ENCODE measurements at regions not wholly inside any gene's neighbourhood (a gene's known extent, or its start where the extent isn't known, plus 50 kb on each side); places are given as distances from the start of the nearest gene placed in this dataset.

- DNase-seq (ENCODE audit: low spot score) = no peak
Observed at GRCh38 chr3:43950775-43951174, 260.0 kb downstream of the ABHD5 start.

GRCh38 chr3:43951813-43952212, 261.1 kb downstream of the ABHD5 start:
- no peak for DNase-seq (ENCODE audit: low spot score)

GRCh38 chr3:43953380-43953779, 262.6 kb downstream of the ABHD5 start:
- DNase-seq (ENCODE audit: low spot score) = no peak

- no peak for DNase-seq (ENCODE audit: low spot score)
Observed at GRCh38 chr3:43953814-43954692, 263.3 kb downstream of the ABHD5 start.

- DNase-seq (ENCODE audit: low spot score) = no peak
Observed at GRCh38 chr3:43956945-43957344, 266.2 kb downstream of the ABHD5 start.

GRCh38 chr3:43957553-43957952, 266.8 kb downstream of the ABHD5 start:
- no peak for DNase-seq (ENCODE audit: low spot score)

- no peak for DNase-seq (ENCODE audit: low spot score)
Observed at GRCh38 chr3:43958005-43958770, 267.4 kb downstream of the ABHD5 start.

- no peak for DNase-seq (ENCODE audit: low spot score)
Observed at GRCh38 chr3:43958973-43959372, 268.2 kb downstream of the ABHD5 start.

- no peak for DNase-seq (ENCODE audit: low spot score)
Observed at GRCh38 chr3:43959498-43960447, 269.0 kb downstream of the ABHD5 start.

GRCh38 chr3:43960448-43960840, 269.7 kb downstream of the ABHD5 start:
- no peak for DNase-seq (ENCODE audit: low spot score)

GRCh38 chr3:43962043-43962442, 271.3 kb downstream of the ABHD5 start:
- no peak for DNase-seq (ENCODE audit: low spot score)

- DNase-seq (ENCODE audit: low spot score) = no peak
Observed at GRCh38 chr3:43963208-43963607, 272.5 kb downstream of the ABHD5 start.

- DNase-seq (ENCODE audit: low spot score) = no peak
Observed at GRCh38 chr3:43964640-43965039, 273.9 kb downstream of the ABHD5 start.

- no peak for DNase-seq (ENCODE audit: low spot score)
Observed at GRCh38 chr3:43965656-43966055, 274.9 kb downstream of the ABHD5 start.

- DNase-seq (ENCODE audit: low spot score) = no peak
Observed at GRCh38 chr3:43966126-43966525, 275.4 kb downstream of the ABHD5 start.

GRCh38 chr3:43966530-43966929, 275.2 kb upstream of the TOPAZ1 start:
- no peak for DNase-seq (ENCODE audit: low spot score)

- DNase-seq (ENCODE audit: low spot score) = no peak
Observed at GRCh38 chr3:43968465-43968864, 273.2 kb upstream of the TOPAZ1 start.

- no peak for DNase-seq (ENCODE audit: low spot score)
Observed at GRCh38 chr3:43969944-43970343, 271.7 kb upstream of the TOPAZ1 start.

GRCh38 chr3:43970351-43970750, 271.3 kb upstream of the TOPAZ1 start:
- DNase-seq (ENCODE audit: low spot score) = no peak

GRCh38 chr3:43970920-43971319, 270.8 kb upstream of the TOPAZ1 start:
- DNase-seq (ENCODE audit: low spot score) = no peak

- DNase-seq (ENCODE audit: low spot score) = no peak
Observed at GRCh38 chr3:43971486-43971885, 270.2 kb upstream of the TOPAZ1 start.

- no peak for DNase-seq (ENCODE audit: low spot score)
Observed at GRCh38 chr3:43978708-43979107, 263.0 kb upstream of the TOPAZ1 start.
